Liver (tissue), 8 donors: ENCODE measurements at regions not wholly inside any gene's neighbourhood (a gene's known extent, or its start where the extent isn't known, plus 50 kb on each side); places are given as distances from the start of the nearest gene placed in this dataset.

Experiments
- DNase-seq: peaks from one replicate; pipeline ENCODE4 v3.0.0-alpha.2; 2017; ENCODE audit warnings: low spot score
- H3K27ac ChIP-seq, 2 donors: one replicate each; pipeline ENCODE4 v1.7.0; 2013; ENCODE audit warnings: inconsistent platforms in 2 of 2, low read length in 2 of 2, control low read depth in 1 of 2, low read depth in 1 of 2, mild to moderate bottlenecking in 1 of 2
- H3K27me3 ChIP-seq, 4 donors: one replicate each; pipeline versions ENCODE4 v1.6.1 to v1.7.0; 2013; ENCODE audit warnings: low read length in 3 of 4, inconsistent platforms in 1 of 4, mild to moderate bottlenecking in 1 of 4, moderate library complexity in 1 of 4; ENCODE audit not compliant: control insufficient read depth in 4 of 4, insufficient read depth in 4 of 4
- H3K36me3 ChIP-seq, 4 donors: one replicate each; pipeline versions ENCODE4 v1.6.1 to v1.7.0; 2013; ENCODE audit warnings: low read length in 3 of 4, mild to moderate bottlenecking in 3 of 4, low read depth in 1 of 4, moderate library complexity in 1 of 4; ENCODE audit not compliant: control insufficient read depth in 4 of 4, insufficient read depth in 3 of 4
- H3K4me1 ChIP-seq, 4 donors: one replicate each; pipeline versions ENCODE4 v1.6.1 to v1.7.0; 2013; ENCODE audit warnings: low read length in 3 of 4, mild to moderate bottlenecking in 3 of 4, moderate library complexity in 1 of 4; ENCODE audit not compliant: control insufficient read depth in 4 of 4, insufficient read depth in 4 of 4
- H3K4me3 ChIP-seq, 3 donors: one replicate each; pipeline versions ENCODE4 v1.6.1 to v1.7.0; 2013; ENCODE audit warnings: low read length in 3 of 3, control low read depth in 1 of 3, low read depth in 1 of 3, mild to moderate bottlenecking in 1 of 3
- H3K9ac ChIP-seq, 2 donors: one replicate each; pipeline ENCODE4 v1.7.0; 2013; ENCODE audit warnings: low read length in 2 of 2, mild to moderate bottlenecking in 2 of 2, moderate library complexity in 2 of 2, control low read depth in 1 of 2, low read depth in 1 of 2
- H3K9me3 ChIP-seq, 4 donors: one replicate each; pipeline versions ENCODE4 v1.6.1 to v1.7.0; 2013; ENCODE audit warnings: low read length in 3 of 4; ENCODE audit not compliant: control insufficient read depth in 4 of 4
- ATF3 ChIP-seq: IDR thresholded peaks from 2 replicates; pipeline ENCODE4 v1.6.1; 2016; ENCODE audit warnings: antibody characterized with exemption
- EGR1 ChIP-seq, 2 donors: IDR thresholded peaks; 2 replicates each; pipeline ENCODE4 v1.6.1; 2016 to 2018; ENCODE audit warnings: antibody characterized with exemption in 2 of 2, low read depth in 2 of 2
- FOXA1 ChIP-seq: IDR thresholded peaks from 2 replicates; pipeline ENCODE4 v1.6.1; 2016; ENCODE audit warnings: antibody characterized with exemption
- FOXA2 ChIP-seq: IDR thresholded peaks from 2 replicates; pipeline ENCODE4 v1.6.1; 2016; ENCODE audit warnings: antibody characterized with exemption
- GABPA ChIP-seq, 2 donors: IDR thresholded peaks in 1 of 2; conservative IDR thresholded peaks in 1 of 2; 2 replicates each; pipeline ENCODE4 v1.6.1; 2016; ENCODE audit warnings: antibody characterized with exemption in 2 of 2, mild to moderate bottlenecking in 1 of 2, moderate library complexity in 1 of 2
- HNF4A ChIP-seq, 2 donors: conservative IDR thresholded peaks; 2 replicates each; pipeline ENCODE4 v1.6.1; 2016; ENCODE audit warnings: antibody characterized with exemption in 2 of 2, mild to moderate bottlenecking in 2 of 2
- HNF4G ChIP-seq: IDR thresholded peaks from 2 replicates; pipeline ENCODE4 v1.6.1; 2016; ENCODE audit warnings: antibody characterized with exemption
- MAX ChIP-seq: IDR thresholded peaks from 2 replicates; pipeline ENCODE4 v1.6.1; 2016; ENCODE audit warnings: antibody characterized with exemption
- NR2F2 ChIP-seq: IDR thresholded peaks from 2 replicates; pipeline ENCODE4 v1.6.1; 2016; ENCODE audit warnings: antibody characterized with exemption
- RAD21 ChIP-seq, 2 donors: IDR thresholded peaks; 2 replicates each; pipeline ENCODE4 v1.6.1; 2016; ENCODE audit warnings: antibody characterized with exemption in 2 of 2, mild to moderate bottlenecking in 2 of 2
- RXRA ChIP-seq, 2 donors: IDR thresholded peaks; 2 replicates each; pipeline ENCODE4 v1.6.1; 2017 to 2018; ENCODE audit warnings: antibody characterized with exemption in 2 of 2, mild to moderate bottlenecking in 1 of 2
- SP1 ChIP-seq: IDR thresholded peaks from 2 replicates; pipeline ENCODE4 v1.6.1; 2018; ENCODE audit warnings: antibody characterized with exemption, mild to moderate bottlenecking
- TAF1 ChIP-seq: conservative IDR thresholded peaks from 2 replicates; pipeline ENCODE4 v1.6.1; 2016; ENCODE audit warnings: antibody characterized with exemption, mild to moderate bottlenecking
- YY1 ChIP-seq: IDR thresholded peaks from 2 replicates; pipeline ENCODE4 v1.6.1; 2016; ENCODE audit warnings: antibody characterized with exemption, mild to moderate bottlenecking
- ZBTB33 ChIP-seq: IDR thresholded peaks from 2 replicates; pipeline ENCODE4 v1.6.1; 2016; ENCODE audit warnings: antibody characterized with exemption
- WGBS: extraction: QIAGEN DNeasy Blood & Tissue Kit; methylation state at CpG from one replicate; pipeline ENCODE4 v1.1.7; 2013; 5-methylcytosine and 5-hydroxymethylcytosine counted together
- TF ChIP-seq, protein P1 (sequence below): fragments of 150-350 bp; IDR thresholded peaks from 2 replicates; pipeline ENCODE4 v1.5.1; 2017; ENCODE audit warnings: improper control_type of control experiment, low read depth, low read length; ENCODE audit not compliant: missing input control
- donor health status: healthy.
- donor health status: healthy.
- donor health status: healthy.
- donor health status: healthy.
- donor health status: healthy.

DNA sequence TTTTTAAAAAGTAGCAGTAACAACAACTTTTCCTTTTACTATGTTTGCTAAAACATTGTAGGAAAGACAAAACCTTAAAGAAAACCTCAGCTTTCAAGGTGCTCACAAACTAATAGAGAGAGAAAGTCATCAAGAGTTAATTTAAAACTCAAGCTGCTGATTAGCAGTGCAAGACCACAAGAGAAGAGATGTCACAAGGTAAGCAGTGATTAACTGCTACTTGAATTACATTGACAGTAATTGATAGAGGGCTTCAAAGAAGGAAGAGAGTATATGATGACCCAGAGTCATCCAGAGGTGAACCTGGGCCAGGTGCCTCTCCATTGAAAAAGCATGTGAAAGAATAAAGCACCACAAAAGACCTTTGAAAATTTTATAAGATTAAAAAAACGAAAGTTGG is 939.6 kb upstream of the CNTNAP5 start (continued):
- TF ChIP-seq ZBTB33 (no peak), HNF4G (no peak), RXRA (IDR thresholded peaks at IDR 0.05) (no peak), NR2F2 (no peak), RAD21 (IDR thresholded peaks at IDR 0.05) (no peak), FOXA2 (no peak), MAX (no peak), HNF4A (conservative IDR thresholded peaks at IDR 0.05) (no peak), EGR1 (IDR thresholded peaks at IDR 0.05; ENCODE audit: low read depth in 2 of 2) (no peak), SP1 (no peak)

DNA sequence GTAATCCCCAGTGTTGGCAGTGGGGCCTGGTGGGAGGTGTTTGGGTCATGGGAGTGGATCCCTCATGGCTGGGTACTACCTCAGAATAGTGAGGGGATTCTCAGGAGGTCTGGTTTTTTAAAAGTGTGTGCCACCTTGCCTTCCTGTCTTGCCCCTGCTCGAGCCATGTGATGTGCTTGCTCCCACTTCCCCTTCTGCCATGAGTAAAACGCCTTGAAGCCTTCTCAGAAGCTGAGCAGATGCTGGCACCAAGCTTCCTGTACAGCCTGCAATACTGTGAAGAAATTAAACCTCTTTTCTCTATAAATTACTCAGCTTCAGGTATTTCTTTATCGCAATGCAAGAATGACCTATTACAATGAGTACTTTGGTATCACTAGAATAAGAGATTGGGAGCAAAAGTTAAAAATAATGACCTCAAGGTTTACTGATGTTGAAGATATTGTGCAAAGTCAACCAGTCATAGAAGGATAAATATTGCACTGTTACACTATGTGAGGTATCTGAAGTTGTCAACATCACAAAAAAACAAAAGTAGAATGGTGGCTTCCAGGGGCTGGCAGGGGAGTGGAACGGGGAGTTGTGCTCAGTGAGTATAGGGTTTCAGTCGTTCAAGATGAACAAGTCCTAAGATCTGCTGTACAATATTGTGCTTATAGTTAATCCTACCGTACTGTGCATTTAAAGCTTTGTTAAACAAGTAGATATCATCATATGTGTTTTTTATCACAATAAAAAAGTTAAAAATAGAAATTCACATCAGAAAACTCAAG is 938.3 kb upstream of the CNTNAP5 start:
- H3K27me3 ChIP-seq: no peaks in the 10 kb centered on the region
- no peak overlapping the region for H3K4me3 ChIP-seq
- H3K9me3 ChIP-seq: no peaks in the 10 kb centered on the region
- WGBS: 55% methylated on average over 6 of the region's 6 CpGs
- TF ChIP-seq YY1 (no peak), FOXA2 (no peak), FOXA1 (no peak), MAX (no peak), TAF1 (no peak), RAD21 (IDR thresholded peaks at IDR 0.05) (no peak), GABPA (IDR thresholded peaks at IDR 0.05 in 1 of 2, conservative IDR thresholded peaks at IDR 0.05 in 1 of 2) (no peak), SP1 (no peak), ATF3 (no peak), HNF4G (no peak), HNF4A (conservative IDR thresholded peaks at IDR 0.05) (no peak), ZBTB33 (no peak)
- H3K36me3 ChIP-seq: no peaks in the 10 kb centered on the region
- H3K4me1 ChIP-seq: no peaks in the 10 kb centered on the region
- no peak overlapping the region for H3K27ac ChIP-seq
- H3K9ac ChIP-seq: no peak overlapping the region
- no peak for DNase-seq

DNA sequence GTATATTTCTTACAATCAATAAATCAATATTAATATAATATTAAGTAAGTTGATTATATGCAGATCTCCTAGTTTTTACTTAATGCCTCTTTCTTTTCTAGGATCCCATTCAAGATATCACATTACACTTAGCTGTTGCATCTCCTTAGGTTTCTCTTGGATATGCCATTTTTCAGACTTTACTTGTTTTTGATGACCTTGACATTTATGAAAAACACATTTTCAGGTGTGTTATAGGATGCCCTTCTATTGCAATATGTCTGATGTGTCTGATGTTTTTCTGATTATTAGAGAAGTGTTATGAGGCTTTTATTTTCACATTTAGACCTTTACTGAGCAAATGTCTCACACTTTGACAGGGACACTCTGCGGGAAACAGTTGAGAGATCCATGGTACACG is 933.6 kb upstream of the CNTNAP5 start:
- no peaks in the 10 kb centered on the region for H3K27me3 ChIP-seq
- no peak for DNase-seq
- H3K4me3 ChIP-seq: no peak overlapping the region
- TF ChIP-seq MAX: no peak
- TF ChIP-seq, protein P1, sequence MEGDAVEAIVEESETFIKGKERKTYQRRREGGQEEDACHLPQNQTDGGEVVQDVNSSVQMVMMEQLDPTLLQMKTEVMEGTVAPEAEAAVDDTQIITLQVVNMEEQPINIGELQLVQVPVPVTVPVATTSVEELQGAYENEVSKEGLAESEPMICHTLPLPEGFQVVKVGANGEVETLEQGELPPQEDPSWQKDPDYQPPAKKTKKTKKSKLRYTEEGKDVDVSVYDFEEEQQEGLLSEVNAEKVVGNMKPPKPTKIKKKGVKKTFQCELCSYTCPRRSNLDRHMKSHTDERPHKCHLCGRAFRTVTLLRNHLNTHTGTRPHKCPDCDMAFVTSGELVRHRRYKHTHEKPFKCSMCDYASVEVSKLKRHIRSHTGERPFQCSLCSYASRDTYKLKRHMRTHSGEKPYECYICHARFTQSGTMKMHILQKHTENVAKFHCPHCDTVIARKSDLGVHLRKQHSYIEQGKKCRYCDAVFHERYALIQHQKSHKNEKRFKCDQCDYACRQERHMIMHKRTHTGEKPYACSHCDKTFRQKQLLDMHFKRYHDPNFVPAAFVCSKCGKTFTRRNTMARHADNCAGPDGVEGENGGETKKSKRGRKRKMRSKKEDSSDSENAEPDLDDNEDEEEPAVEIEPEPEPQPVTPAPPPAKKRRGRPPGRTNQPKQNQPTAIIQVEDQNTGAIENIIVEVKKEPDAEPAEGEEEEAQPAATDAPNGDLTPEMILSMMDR: no peak
- TF ChIP-seq HNF4A (conservative IDR thresholded peaks at IDR 0.05): no peak
- no peak for TF ChIP-seq EGR1 (IDR thresholded peaks at IDR 0.05; ENCODE audit: low read depth in 2 of 2)
- no peak for TF ChIP-seq HNF4G
- WGBS: 95% methylated on average over 2 of the region's 2 CpGs
- H3K4me1 ChIP-seq: no peaks in the 10 kb centered on the region
- H3K27ac ChIP-seq: no peak overlapping the region
- H3K9ac ChIP-seq: no peak overlapping the region
- no peaks in the 10 kb centered on the region for H3K36me3 ChIP-seq
- H3K9me3 ChIP-seq: no peaks in the 10 kb centered on the region
